Hematopoietic multipotent progenitor cell treated with erythropoietin and hydrocortisone succinate and interleukin-3 and kit ligand, for 8 days (in vitro differentiated cells): ENCODE measurements at regions not wholly inside any gene's neighbourhood (a gene's known extent, or its start where the extent isn't known, plus 50 kb on each side); places are given as distances from the start of the nearest gene placed in this dataset.

Experiments
- DNase-seq: peaks from one replicate; pipeline ENCODE4 v3.0.0-alpha.2; 2015

DNA sequence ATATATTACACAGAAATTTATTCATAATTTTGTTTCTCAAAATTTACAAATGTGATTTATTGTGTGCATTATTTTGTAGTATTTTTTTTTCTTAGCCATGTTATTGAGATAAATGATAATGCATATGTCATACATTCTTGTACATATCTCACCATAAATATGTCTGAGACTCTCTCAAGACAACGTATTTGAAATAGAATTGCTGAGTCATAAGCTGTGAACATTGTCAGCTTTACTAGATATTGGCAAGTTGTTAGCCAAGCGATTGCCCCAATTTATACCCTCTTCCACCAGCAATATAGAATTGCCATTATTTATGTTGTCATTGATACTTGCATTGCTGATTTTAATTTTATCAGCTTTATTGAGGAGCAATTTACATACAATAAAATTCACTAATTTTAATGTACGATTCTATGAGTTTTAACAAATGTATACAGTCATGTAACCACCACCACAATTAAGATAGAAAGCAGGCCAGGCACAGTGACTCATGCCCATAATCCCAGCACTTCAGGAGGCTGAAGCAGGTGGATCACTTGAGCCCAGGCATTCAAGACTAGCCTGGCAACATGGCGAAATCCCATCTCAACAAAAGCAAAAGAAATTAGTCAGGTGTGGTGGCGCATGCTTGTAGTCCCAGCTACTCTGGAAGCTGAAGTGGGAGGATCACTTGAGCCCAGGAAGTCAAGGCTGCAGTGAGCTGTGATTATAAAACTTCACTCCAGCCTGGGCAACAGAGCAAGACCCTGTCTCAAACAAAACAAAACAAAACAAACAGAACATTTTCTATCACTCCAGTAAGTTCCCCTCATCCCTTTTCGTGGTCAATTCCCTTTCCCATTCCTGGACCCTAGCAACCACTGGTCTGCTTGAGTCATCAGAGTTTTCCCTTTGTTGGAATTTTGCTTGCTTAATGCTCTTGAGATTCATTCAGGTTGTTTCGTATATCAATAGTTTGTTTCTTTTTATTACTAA, 373.1 kb downstream of the MFSD1 start:
- no peak for DNase-seq

DNA sequence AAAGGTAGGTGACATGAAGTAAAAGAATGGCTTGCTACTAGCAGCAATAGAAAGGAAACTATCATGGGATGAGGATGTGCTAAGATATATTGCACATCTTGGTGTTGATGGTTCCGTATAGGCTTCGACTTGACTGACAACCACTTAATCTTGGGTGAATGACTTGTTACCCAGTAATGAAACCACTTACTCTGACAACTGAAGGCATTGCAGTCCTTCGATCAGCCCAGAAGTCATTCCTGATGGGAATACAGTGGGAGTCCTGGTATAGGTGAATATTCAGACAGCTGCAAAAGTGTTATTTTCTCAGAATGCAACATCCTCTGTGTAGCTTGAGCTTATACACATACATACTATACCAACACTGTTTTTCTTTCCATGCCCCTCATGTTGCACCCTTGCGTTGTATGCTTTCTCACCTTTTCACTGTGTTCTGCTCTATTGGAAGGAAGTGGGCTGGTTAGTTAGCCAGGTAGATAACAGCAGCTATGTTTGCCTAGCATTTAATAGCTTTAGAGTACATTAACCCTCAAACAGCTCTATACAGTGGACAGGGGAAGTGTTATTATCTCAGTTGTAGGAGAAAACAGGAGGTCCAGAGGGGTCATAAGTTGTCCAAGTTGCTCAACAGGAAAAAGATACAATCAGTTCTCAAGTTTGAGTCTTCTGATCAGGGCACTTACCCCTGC, 376.5 kb downstream of the MFSD1 start:
- DNase-seq: no peak

DNA sequence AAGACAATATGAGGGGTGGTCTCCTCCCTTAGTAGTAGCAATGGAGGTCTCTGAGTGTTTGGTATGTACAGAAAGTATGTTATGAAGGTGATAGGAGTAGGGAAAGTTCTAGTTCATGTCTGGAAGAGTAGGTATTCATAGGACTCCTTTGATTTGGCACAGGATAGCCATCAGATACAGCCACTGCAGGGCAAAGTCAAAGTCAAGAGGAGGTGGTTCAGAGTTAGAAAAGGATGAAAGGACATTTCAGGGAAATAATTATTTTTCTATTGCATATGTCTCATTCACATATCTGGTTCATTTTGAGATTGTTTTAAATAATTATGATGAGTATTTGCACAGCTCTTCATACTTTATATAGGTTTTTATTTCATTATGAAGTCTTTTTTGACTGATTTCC, 381.1 kb downstream of the MFSD1 start:
- no peak for DNase-seq

- no peak for DNase-seq
Observed at GRCh38 chr3:159185443-159186050, 383.7 kb downstream of the MFSD1 start.

DNA sequence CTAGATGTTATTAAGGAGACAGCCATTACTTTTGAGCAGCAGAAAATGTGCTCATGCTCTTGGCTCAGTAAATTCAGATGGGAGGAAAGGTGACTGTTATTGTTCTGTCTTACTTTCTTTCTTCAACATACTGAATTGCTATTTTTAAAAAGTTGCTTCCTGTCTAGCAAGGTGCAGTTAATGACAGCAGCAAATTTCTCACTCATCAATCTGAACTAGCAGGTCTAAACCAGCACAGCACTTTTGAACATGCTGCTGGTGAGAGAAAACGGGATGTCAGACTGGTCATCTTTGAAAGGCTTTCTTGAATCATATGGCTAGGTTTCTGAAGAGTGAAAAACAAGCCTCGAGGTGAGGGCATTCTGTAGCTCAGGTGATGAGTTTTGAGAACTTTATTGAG, 384.7 kb downstream of the MFSD1 start:
- no peak for DNase-seq

- DNase-seq: no peak
Observed at GRCh38 chr3:159187232-159187631, 385.4 kb downstream of the MFSD1 start.

DNA sequence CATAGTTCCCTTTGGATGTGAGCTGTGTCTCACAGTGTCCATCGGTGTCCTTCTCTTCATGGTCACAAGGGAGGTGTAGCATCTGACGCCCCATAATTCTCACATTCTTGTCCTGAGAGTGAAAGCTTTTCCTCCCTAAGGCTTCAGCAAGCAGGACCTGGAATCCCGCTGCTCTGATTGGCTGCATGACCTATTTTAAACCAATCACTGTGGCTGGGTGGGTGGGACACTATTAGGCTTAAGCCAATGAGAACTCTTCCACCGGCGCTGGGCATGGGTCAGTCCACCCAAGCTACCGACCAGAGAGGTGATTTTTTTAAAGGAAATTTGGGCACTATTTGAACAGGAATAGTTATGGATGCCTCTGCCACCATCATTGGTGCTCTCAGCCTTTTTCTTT, 385.9 kb downstream of the MFSD1 start:
- DNase-seq: no peak

DNA sequence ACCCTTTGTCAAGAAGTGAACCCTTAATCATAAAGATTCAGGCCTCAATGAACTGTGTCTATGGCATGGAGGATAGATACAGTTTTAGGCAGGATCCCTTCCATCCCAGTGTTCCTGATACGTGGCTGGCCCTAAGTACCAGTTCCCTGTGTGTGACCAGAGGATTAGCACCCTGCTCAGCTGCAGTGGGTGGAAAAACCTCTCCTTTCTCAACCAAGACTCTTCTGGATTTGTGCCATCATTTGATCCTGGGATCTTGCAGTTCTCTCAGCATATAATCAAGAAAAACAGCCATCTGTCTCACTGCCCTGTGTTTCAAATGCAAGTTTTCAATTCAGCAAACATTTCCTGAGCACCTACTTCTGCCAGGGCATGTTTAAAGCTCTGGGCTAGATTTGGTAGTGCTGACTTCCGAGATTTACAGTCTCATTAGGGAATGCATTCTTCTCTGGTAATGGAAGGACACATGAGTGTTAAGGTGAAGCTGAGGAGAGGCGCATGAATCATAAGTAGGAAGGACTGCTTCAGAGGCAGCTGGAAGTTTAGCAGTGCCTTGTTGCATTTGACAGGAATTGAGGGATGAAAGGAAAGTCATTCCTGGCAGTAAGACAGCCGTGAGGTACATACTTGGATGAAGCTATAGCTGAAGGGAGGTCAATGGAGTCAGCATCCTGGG, 388.3 kb downstream of the MFSD1 start:
- no peak for DNase-seq

DNA sequence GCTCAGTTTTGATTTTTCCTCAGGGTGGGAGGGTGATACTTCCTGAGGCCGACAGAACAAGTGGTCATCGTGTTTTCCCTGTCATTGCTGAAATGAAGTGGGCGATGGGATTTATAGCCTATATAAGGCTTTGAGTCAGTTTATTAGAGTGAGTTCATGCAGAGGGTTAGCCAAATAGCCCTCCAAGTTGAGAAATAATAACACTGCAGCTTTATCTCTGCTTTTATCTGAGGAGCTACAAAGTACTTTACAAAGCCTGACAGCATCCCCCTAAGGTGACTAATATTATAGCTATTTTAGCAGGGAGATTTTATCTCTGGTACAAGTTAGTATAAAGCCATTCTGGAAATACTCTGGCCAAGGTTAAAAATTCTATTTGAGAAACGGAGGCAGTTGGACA, 389.6 kb downstream of the MFSD1 start:
- no peak for DNase-seq

DNA sequence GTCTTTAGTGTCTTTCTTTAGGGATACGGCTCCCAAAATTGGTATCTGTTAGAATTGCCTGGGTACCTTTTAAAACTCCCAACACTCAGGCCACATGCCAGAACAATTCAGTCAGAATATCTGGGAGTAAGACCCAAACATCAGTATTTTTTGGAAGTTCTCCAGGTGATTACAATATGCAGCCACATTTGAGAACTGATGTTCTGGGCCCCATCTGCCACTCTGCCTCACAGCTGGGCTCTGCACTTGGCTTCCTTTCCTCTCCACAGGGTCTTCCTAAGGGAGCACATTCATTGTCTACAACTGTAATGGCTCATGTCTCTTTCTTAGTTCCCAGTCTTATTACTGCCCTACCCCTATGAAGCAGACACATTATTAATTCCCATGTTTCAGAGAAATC, 394.5 kb downstream of the MFSD1 start:
- DNase-seq: no peak

- no peak for DNase-seq
Observed at GRCh38 chr3:159200176-159200575, 398.3 kb downstream of the MFSD1 start.

DNA sequence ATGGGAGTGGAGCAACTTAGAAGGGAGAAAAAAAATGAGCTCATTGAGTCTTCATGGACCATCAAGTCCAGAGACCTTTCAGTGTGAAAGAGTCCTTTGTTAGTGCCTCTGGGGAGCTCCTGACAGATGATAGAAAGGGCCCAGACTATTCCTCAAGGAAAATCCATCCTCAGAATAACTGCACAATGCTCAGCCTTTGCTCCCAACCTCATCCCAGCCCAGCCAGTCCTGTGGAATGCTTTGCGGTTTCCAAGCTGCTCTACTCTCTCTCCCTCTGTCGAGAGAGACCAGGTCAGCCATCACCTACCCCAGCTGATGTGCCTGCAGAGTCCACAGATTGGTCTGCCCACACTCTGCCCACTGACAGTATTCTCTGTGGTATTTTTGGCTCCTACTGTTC, 406.2 kb downstream of the MFSD1 start:
- DNase-seq: no peak

- no peak for DNase-seq
Observed at GRCh38 chr3:159209459-159209858, 407.6 kb downstream of the MFSD1 start.

DNA sequence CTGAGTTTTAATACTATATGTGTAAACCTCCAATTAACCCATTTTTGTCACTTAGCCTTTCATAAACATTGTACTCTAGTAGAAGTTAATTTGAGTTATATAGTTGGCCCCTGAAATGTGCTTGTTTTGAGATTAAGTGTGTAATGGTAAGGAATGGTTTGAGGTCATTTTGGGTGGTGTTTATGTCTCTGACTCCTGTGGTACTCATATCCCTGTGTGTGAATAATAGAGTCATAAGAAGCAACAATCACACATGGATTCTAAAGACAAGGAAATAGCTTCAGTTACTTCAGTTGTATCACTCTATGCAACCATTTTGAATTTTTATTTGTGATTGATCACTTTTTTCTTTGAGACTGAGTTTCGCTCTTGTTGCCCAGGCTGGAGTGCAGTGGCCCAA, 408.5 kb downstream of the MFSD1 start:
- no peak for DNase-seq

GRCh38 chr3:159216311-159216710, 414.5 kb downstream of the MFSD1 start:
- no peak for DNase-seq

- DNase-seq: no peak
Observed at GRCh38 chr3:159219231-159219630, 417.4 kb downstream of the MFSD1 start.

- no peak for DNase-seq
Observed at GRCh38 chr3:159221335-159221734, 419.5 kb downstream of the MFSD1 start.

GRCh38 chr3:159229116-159229680, 427.3 kb downstream of the MFSD1 start:
- DNase-seq: no peak

DNA sequence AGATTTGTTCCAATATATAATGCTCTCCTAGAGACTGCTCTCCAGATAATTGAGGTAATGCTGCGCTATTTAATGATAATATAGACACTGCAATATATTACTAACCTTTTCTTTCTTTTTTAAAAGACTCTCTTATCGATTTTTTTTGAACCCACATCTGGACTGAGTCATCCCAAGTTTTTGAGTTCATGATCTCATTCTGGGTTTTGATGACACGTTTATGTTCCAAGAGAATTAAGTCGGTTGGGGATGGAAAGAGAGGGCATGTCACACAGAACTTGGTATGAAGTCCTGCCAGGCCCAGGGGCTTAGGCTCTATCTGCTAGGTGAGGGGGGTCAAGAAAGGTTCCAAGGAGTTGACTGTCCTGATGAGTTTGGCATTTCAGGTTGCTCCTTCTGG, 431.1 kb downstream of the MFSD1 start:
- DNase-seq: no peak

DNA sequence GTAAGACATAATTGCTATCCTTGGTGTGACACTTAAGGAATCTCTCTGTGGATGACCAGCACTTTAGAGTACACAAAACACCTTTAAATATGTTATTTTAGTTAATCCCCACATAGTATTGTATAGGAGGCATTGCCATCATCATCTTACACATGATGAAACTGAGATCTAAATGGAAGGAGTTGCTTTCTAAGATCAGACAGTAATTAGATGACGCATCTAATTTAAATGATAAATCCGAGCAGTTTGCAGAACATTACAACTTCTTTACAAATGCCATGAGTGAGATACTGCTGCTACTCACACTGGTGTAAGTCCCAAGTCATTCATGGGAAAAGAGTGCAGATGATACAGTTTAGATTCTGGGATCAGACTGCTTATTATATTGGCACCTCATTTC, 431.9 kb downstream of the MFSD1 start:
- DNase-seq: no peak

GRCh38 chr3:159234306-159234705, 432.5 kb downstream of the MFSD1 start:
- no peak for DNase-seq

GRCh38 chr3:159236321-159236720, 434.5 kb downstream of the MFSD1 start:
- no peak for DNase-seq

DNA sequence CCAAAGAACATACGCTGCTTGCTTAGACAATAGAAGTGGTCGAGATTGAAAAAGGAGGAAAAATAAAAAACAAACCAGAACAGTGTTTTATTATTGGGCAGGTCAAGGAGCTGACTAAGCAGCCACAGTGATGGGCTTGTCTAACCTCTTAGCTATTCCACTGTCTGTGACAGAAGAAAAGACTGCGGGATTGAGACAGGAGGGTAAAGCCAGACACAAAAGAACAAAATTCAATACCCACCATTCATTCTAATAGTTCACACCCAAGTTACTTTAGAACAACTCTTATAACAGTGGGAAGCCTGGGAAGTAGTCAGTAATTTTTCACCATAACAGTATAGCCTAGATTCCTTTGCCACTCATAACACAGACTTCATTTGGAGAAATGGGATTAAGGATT, 435.4 kb downstream of the MFSD1 start:
- no peak for DNase-seq
